OCI-LY1 (cell line): ENCODE measurements at regions not wholly inside any gene's neighbourhood (a gene's known extent, or its start where the extent isn't known, plus 50 kb on each side); places are given as distances from the start of the nearest gene placed in this dataset.

ENCODE experiments used
- H2AFZ ChIP-seq: fragments of 200-600 bp; sonication (generic), shearing (Covaris generic); 2 replicates; pipeline ENCODE4 v1.6.0; 2014; ENCODE audit warnings: antibody characterized with exemption, mild to moderate bottlenecking, low read length
- H3F3A ChIP-seq: fragments of 200-600 bp; sonication (generic), shearing (Covaris generic); 2 replicates; pipeline ENCODE4 v1.6.0; 2014; ENCODE audit warnings: mild to moderate bottlenecking, antibody characterized with exemption, low read length, moderate library complexity; ENCODE audit not compliant: insufficient read depth
- H3K27ac ChIP-seq: fragments of 200-600 bp; sonication (generic); 2 replicates; pipeline ENCODE4 v1.5.1; 2014; ENCODE audit warnings: low read length, mixed run types, mild to moderate bottlenecking, low read depth; ENCODE audit not compliant: poor library complexity, severe bottlenecking
- H3K27me3 ChIP-seq: fragments of 200-600 bp; sonication (generic); 2 replicates; pipeline ENCODE4 v1.6.0; 2014; ENCODE audit warnings: antibody characterized with exemption, mild to moderate bottlenecking, low read length, moderate library complexity; ENCODE audit not compliant: insufficient read depth
- H3K36me3 ChIP-seq: fragments of 200-600 bp; sonication (generic); 2 replicates; pipeline ENCODE4 v1.6.1; 2014; ENCODE audit warnings: mild to moderate bottlenecking, antibody characterized with exemption, low read length, moderate library complexity, mixed read lengths; ENCODE audit not compliant: insufficient read depth
- H3K4me1 ChIP-seq: fragments of 200-600 bp; sonication (generic); 2 replicates; pipeline ENCODE4 v1.5.1; 2014; ENCODE audit warnings: mild to moderate bottlenecking, low read length, moderate library complexity; ENCODE audit not compliant: insufficient read depth, severe bottlenecking
- H3K4me2 ChIP-seq: fragments of 200-600 bp; sonication (generic), shearing (Covaris generic); 2 replicates; pipeline ENCODE4 v1.6.1; 2014; ENCODE audit warnings: low read length
- H3K4me3 ChIP-seq: fragments of 200-600 bp; sonication (generic); 2 replicates; pipeline ENCODE4 v1.5.1; 2014; ENCODE audit warnings: low read length, low read depth, mild to moderate bottlenecking, mixed read lengths; ENCODE audit not compliant: poor library complexity, severe bottlenecking
- H3K79me2 ChIP-seq: fragments of 200-600 bp; shearing (Covaris generic); 2 replicates; pipeline ENCODE4 v1.6.1; 2016; ENCODE audit warnings: mixed run types, low read length, mixed read lengths; ENCODE audit not compliant: insufficient read depth
- H3K9ac ChIP-seq: fragments of 200-600 bp; sonication (generic), shearing (Covaris generic); 2 replicates; pipeline ENCODE4 v1.6.1; 2014; ENCODE audit warnings: mild to moderate bottlenecking, low read length, mixed read lengths
- H3K9me2 ChIP-seq: fragments of 200-600 bp; sonication (generic), shearing (Covaris generic); 2 replicates; pipeline ENCODE4 v1.6.1; 2014; ENCODE audit warnings: low read depth, mild to moderate bottlenecking, low read length, mixed read lengths
- H3K9me3 ChIP-seq: fragments of 200-600 bp; shearing (Covaris generic); 2 replicates; pipeline ENCODE4 v1.6.1; 2014; ENCODE audit warnings: low read length, mixed read lengths
- H4K20me1 ChIP-seq: fragments of 200-600 bp; sonication (generic), shearing (Covaris generic); 2 replicates; pipeline ENCODE4 v1.6.0; 2016; ENCODE audit warnings: mild to moderate bottlenecking, low read length; ENCODE audit not compliant: insufficient read depth
- EZH2 ChIP-seq: fragments of 200-600 bp; sonication (generic), shearing (Covaris generic); IDR thresholded peaks from 2 replicates; pipeline ENCODE4 v1.8.0; 2017; ENCODE audit warnings: borderline replicate concordance, mixed run types, mild to moderate bottlenecking, antibody characterized with exemption, low read length, moderate library complexity, mixed read lengths
- TF ChIP-seq, protein P1 (sequence below): fragments of 200-600 bp; sonication (generic), shearing (Covaris generic); IDR thresholded peaks from 2 replicates; pipeline ENCODE4 v1.5.1; 2017; ENCODE audit warnings: mild to moderate bottlenecking, antibody characterized with exemption, low read length, moderate library complexity, mixed read lengths

DNA sequence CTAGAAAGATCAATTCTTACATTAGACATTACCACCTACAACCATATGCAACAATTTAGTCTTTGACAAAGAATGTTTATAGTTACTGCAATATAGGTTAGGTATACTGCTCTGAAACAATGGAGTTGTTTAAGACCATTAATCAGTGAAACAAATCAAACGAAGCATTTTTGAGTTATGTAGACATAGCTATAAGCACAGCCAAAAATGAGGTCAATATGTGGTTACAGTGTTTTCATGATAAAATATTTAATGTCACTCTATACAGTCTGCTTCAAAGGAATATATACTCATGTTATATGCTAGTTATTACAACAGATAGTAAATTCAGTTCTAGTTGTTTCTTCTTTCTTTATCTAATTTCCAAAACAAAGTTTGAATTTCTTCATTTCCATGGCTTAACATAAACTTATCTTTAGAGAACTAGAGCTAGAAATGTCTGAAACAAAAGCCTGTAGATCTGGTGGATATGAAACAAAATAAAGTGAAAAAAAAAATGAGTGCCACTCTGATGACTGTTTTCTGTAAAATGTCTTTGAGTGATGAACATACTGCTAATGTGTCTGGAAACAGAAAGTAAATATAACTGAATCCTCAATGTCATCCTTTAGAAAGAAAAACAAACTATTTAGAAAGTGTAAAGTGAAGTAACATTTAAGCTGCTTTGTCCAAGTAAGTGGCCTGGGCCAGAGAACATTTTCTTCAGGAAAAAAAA, 809.0 kb downstream of the FAT4 start:
- Histone ChIP-seq H2AFZ (no peak overlapping the region), H3K4me3 (no peak overlapping the region), H3F3A (no peaks in the 10 kb centered on the region), H3K9me2 (no peaks in the 10 kb centered on the region), H3K79me2 (no peaks in the 10 kb centered on the region), H3K36me3 (no peaks in the 10 kb centered on the region), H3K27me3 (no peaks in the 10 kb centered on the region), H3K9me3 (no peaks in the 10 kb centered on the region), H3K4me1 (no peaks in the 10 kb centered on the region), H3K4me2 (no peak overlapping the region), H3K9ac (no peak overlapping the region), H3K27ac (no peak overlapping the region), H4K20me1 (no peaks in the 10 kb centered on the region)
- no peak for TF ChIP-seq EZH2
- TF ChIP-seq, protein P1, sequence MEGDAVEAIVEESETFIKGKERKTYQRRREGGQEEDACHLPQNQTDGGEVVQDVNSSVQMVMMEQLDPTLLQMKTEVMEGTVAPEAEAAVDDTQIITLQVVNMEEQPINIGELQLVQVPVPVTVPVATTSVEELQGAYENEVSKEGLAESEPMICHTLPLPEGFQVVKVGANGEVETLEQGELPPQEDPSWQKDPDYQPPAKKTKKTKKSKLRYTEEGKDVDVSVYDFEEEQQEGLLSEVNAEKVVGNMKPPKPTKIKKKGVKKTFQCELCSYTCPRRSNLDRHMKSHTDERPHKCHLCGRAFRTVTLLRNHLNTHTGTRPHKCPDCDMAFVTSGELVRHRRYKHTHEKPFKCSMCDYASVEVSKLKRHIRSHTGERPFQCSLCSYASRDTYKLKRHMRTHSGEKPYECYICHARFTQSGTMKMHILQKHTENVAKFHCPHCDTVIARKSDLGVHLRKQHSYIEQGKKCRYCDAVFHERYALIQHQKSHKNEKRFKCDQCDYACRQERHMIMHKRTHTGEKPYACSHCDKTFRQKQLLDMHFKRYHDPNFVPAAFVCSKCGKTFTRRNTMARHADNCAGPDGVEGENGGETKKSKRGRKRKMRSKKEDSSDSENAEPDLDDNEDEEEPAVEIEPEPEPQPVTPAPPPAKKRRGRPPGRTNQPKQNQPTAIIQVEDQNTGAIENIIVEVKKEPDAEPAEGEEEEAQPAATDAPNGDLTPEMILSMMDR: no peak

DNA sequence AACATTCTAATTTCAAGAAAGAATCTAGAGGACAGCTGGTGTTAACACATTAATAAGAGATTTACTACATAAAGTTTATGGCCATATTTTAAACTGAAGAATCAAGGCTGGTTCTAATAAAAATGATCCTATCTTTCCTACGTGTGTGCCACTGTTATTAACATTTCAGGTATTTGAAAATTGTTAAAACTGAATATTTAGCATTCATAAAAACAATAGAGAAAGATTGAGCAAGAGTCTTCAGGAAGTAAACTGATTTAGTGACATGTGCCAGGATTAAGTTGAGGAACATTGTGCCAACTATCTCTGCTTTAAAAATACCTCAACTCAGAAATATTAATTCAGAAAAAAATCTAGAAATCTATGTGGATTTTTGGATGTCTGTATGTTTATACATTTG, 810.1 kb downstream of the FAT4 start:
- H3K27me3 ChIP-seq: no peaks in the 10 kb centered on the region

DNA sequence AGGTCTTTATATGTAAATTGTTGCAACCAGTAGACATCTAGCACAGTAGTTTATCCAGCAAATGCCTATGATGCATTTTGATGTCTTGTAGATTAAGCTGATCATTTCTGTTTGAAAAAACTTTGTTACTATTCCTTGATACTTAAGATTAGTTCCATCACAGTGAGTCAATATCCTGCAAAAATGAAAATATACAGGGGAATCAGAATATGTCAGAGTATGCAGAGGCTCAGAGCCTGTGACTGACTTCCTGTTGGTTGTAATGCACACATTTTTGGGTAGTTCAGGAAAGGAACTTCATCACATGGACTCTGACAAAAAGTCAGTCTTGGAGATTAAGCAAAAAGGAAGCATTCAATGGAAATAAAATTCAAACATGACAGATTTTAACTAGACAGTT, 815.5 kb downstream of the FAT4 start:
- H3K4me1 ChIP-seq: no peaks in the 10 kb centered on the region
- no peaks in the 10 kb centered on the region for H3K9me3 ChIP-seq
- H3K9ac ChIP-seq: no peak overlapping the region
- H3K9me2 ChIP-seq: no peaks in the 10 kb centered on the region
- TF ChIP-seq, protein P1: no peak
- no peak for TF ChIP-seq EZH2
- no peaks in the 10 kb centered on the region for H3F3A ChIP-seq
- no peak overlapping the region for H3K4me2 ChIP-seq
- no peaks in the 10 kb centered on the region for H4K20me1 ChIP-seq
- H3K36me3 ChIP-seq: no peaks in the 10 kb centered on the region
- H2AFZ ChIP-seq: no peak overlapping the region
- no peaks in the 10 kb centered on the region for H3K79me2 ChIP-seq
- no peaks in the 10 kb centered on the region for H3K27me3 ChIP-seq
- no peak overlapping the region for H3K4me3 ChIP-seq
- no peak overlapping the region for H3K27ac ChIP-seq

More for the DNA sequence above, 810.1 kb downstream of the FAT4 start:
- no peak overlapping the region for H3K9ac ChIP-seq
- H3K9me3 ChIP-seq: no peaks in the 10 kb centered on the region
- no peak overlapping the region for H2AFZ ChIP-seq
- H3F3A ChIP-seq: no peaks in the 10 kb centered on the region
- no peak overlapping the region for H3K4me2 ChIP-seq
- no peak for TF ChIP-seq EZH2
- TF ChIP-seq, protein P1: no peak
- H4K20me1 ChIP-seq: no peaks in the 10 kb centered on the region
- no peak overlapping the region for H3K27ac ChIP-seq
- no peak overlapping the region for H3K4me3 ChIP-seq
- H3K36me3 ChIP-seq: no peaks in the 10 kb centered on the region
- no peaks in the 10 kb centered on the region for H3K9me2 ChIP-seq
- H3K79me2 ChIP-seq: no peaks in the 10 kb centered on the region
- H3K4me1 ChIP-seq: no peaks in the 10 kb centered on the region
